ENCODE measurements at regions not wholly inside any gene's neighbourhood (a gene's known extent, or its start where the extent isn't known, plus 50 kb on each side); places are given as distances from the start of the nearest gene placed in this dataset.

GRCh38 chr5:25099538-25099937, 454.8 kb upstream of the CDH10 start:
- TF ChIP-seq POLR2A (IDR thresholded peaks at IDR 0.05; ENCODE audit: low read depth, low read length), result no peak
- TF ChIP-seq POLR2AphosphoS5 (IDR thresholded peaks at IDR 0.05; ENCODE audit: low read depth, low read length), result no peak
- no peak for TF ChIP-seq TAF1 (IDR thresholded peaks at IDR 0.05; ENCODE audit: borderline replicate concordance, low read depth, low read length)
